IPS DF 4.7 (cell line): ENCODE measurements at regions not wholly inside any gene's neighbourhood (a gene's known extent, or its start where the extent isn't known, plus 50 kb on each side); places are given as distances from the start of the nearest gene placed in this dataset.
"Not testable (repeated sequence)": the region's sequence is repeated elsewhere in the genome, so short reads cannot be mapped to it uniquely, and the experiment has no call there.

Experiments
- DNase-seq: peaks from one replicate; pipeline ENCODE4 v3.0.0-alpha.2; 2013; ENCODE audit warnings: low spot score; ENCODE audit errors: extremely low read depth

DNA sequence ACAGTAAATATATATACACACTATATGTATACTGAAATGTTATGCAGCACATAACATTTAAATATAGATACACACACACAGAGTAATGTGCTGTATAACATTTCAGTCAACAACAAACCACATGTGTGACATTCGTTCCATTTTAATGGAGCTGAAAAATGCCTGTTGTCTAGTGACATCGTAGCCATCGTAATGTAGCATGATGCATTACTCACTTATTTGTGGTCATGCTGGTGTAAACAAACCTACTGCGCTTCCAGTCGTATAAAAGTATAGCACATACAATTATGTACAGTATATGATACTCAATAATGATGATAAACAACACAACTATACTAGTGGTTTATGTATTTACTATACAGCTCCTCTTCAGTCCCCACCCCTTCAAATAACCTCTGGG, 119.0 kb upstream of the SLC38A4 start:
- DNase-seq, result no peak

DNA sequence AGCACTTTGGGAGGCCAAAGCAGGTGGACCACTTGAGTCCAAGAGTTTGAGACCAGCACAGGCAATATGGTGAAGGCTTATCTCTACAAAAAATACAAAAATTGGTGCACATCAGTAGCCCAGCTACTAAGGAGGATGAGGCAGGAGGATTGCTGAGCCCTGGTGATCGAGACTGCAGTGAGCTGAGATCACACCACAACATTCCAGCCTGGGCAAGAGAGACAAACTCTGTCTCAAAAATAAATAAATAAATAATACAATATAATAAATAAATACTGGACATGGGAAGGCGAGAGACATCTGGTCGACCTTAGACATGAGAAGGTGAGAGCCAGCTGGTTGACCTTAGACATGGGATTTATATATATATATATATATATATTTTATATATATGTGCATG, 119.8 kb upstream of the SLC38A4 start:
- DNase-seq, result no peak

DNA sequence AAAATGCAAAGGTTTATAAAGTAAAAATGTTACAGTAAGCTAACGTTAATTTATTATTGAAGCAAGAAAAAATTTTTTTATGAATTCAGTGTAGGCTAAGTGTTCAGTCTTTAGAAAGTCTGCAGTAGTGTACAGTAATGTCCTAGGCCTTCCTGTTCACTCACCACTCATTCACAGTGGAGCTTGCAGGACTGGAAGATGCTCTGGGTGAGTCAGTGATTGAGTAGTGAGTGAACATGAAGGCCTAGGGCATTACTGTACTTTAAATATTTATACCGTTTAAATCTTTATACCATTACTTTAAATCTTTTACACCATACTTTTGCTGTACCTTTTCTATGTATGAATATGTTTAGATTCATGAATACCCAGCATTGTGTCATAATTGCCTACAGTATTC, 120.3 kb upstream of the SLC38A4 start:
- DNase-seq, result no peak

DNA sequence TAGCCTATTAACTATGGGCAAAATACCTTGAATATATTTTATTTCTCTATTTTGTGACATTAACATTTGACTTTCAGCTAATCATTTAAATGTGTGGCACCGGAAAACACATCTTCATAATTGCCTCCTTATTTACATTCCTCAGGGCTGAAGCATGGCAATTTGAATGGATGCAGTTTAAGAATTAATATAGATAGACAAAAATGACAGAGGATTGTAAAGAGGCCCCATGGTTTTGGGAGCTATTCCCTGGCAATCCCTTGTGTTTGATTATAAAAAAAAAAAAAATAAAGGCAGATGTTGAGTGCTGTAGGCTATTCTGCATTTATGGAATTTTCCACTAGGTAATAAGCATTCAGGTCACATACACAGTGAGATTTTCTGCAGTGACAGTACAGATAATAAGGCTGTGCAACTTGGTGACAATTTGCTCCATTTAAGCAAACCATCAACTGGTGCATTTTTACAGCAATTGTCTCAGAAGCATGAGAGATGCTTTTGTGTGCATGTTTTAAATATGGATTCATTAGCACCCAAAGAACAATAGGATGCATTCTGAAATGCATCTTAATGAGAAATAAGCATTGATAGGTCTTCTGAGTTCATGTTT, 123.2 kb upstream of the SLC38A4 start:
- DNase-seq, result no peak

DNA sequence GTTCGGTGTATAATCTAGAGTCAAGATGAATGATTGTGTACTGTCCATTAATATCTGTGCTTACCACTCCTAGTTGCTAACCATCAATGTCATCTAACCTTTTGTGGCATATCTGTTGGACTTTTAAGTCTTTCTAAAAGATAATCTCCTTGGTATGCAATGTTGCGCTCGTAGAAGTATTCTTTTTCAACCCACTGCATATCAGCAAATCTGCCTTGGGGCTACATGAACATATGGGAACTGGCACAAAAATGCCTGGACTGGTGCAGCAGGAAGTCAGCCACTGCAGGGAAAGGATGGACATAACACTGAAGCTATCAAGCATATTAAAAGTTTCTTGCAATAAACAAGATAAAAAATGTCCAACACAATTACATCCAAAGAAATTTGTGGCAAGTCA, 124.3 kb upstream of the SLC38A4 start:
- DNase-seq, result no peak

- no peak for DNase-seq
Observed at GRCh38 chr12:46952880-46953483, 126.4 kb upstream of the PCED1B start.

DNA sequence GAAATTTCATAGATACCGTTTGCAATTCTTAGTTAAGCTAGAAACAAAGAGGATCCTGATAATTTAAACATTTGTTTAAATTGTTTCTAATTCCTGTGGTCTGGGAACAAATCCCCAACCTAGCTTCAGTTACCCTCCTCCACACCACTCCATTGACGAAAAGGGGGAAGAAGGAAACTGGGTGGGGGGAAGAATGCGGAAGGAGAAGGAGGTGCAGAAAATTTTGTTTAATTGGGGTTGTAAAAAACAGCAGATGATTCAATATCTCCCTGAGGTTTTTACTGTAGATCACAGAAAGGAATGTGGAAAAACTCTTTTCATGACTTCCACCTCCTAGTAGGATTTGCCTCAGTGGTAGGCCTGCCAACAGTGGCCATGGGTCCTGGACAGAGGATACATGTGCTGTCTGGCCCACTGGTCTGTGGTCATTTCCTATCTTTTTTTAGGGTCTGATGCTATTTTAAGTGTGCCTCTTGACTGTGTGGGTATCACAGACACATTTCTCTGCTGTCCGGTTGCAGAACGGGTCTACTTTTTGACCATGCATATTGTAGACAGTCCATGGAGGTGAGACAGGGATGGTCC, 122.9 kb upstream of the PCED1B start:
- no peak for DNase-seq

GRCh38 chr12:46958053-46958452, 121.4 kb upstream of the PCED1B start:
- no peak for DNase-seq

- DNase-seq, result no peak
Observed at GRCh38 chr12:46958599-46959290, 120.7 kb upstream of the PCED1B start.

GRCh38 chr12:46959502-46959901, 119.9 kb upstream of the PCED1B start:
- no peak for DNase-seq

GRCh38 chr12:46960681-46961080, 118.7 kb upstream of the PCED1B start:
- no peak for DNase-seq

GRCh38 chr12:46963191-46963590, 116.2 kb upstream of the PCED1B start:
- no peak for DNase-seq

DNA sequence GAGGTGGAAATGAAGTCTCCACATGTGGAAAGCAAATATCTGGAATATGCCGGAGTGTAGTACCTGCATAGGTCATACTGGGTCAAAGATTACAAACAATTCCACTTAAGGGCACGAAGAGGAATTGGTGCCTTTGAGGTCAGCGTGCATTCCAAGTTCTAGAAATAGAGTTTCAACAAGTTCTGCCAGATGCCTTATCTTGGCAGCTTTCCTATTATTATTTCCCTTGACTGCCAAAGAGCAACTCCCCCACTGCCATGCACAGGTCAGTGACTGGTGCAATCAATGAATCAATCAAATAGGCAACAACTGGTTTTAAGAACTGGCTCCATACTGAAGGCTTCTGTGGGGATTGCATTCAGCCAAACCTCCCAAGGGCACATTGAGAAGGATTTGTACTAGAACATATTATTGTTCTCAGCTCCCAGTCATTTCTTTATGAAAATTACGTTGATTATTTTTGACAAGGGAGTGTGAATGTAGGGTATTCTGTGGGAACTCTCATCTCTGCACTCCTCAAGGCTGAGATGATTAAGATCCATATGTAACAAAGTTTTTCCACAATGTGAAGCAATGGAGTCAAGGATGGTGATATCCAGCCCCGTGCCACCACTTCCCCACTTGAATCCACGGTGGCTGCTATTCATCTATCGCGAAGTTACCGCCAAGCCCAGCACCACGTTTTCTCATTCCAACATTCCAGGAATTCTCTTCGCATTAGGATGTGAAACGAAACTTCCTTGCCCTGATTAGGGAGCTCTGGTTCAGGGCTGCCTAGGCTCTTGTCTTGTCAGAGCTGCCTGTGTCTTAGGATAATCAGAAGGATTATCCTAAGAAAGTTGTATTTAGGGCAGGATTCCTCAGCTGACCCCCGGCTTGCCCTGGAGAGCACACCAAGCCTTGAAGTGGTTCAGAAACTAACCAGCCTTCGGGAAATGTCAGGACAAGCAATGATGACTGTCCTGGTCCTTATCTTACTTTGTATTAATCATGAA, 115.1 kb upstream of the PCED1B start:
- DNase-seq, result peak; percentile 38

GRCh38 chr12:46965137-46965536, 114.3 kb upstream of the PCED1B start:
- no peak for DNase-seq

GRCh38 chr12:46965880-46966279, 113.5 kb upstream of the PCED1B start:
- DNase-seq, result no peak

GRCh38 chr12:46970636-46971035, 108.8 kb upstream of the PCED1B start:
- DNase-seq, result no peak

DNA sequence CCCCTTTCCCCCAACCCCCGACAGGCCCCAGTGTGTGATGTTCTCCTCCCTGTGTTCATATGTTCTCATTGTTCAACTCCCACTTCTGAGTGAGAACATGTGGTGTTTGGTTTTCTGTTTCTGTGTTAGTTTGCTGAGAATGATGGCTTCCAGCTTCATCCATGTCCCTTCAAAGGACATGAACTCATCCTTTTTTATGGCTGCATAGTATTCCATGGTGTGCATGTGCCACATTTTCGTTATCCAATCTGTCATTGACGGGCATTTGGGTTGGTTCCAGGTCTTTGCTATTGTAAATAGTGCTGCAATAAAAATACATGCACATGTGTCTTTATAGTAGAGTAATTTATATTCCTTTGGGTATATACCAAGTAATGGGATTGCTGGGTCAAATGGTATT, 105.5 kb upstream of the PCED1B start:
- DNase-seq, result not testable (repeated sequence)

DNA sequence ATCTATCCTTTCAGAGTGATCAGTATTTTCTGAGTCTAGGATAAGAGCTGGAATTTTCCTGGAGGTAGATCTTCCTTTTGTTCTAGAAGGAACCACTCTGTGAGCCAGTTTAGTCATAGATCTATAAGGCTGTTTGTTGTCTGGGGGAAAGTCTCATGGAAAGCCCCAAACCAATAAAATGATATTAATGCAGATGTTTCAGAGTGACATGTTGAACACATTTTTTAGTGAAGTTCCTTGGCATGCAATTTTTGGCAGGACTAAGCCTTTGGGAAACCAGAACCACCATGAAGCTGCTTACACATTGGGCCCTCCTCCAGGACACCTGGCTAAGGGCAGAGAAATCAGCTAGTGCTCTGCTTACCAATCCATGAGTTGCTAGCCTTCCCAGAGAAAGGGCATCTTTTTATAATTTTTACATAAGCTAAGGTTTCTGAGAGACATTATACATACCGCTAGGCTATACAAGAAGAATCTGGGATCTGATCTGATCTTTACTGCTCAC, 101.5 kb upstream of the PCED1B start:
- no peak for DNase-seq

DNA sequence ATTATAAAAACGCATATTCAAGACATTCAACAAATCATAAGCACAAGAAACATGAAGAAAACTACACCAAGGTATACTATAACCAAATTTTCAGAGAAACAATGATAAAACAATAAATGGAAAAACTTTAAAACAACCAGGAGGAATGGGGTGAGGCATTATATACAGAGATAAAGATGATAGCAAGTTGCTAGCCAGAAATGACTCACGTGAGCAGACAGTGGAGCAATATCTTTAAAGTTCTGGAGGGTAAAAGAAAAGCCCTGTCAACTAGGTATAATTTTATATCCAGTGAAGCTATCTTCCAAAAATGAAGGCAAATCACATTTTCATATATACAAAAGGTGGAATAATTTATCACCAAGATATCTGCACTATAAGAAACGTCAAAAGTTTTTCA, 97.8 kb upstream of the PCED1B start:
- DNase-seq, result no peak

GRCh38 chr12:46982629-46983392, 96.6 kb upstream of the PCED1B start:
- no peak for DNase-seq
